Endothelial cell of umbilical vein (primary cell): ENCODE measurements at regions not wholly inside any gene's neighbourhood (a gene's known extent, or its start where the extent isn't known, plus 50 kb on each side); places are given as distances from the start of the nearest gene placed in this dataset.
"Not testable (repeated sequence)": the region's sequence is repeated elsewhere in the genome, so short reads cannot be mapped to it uniquely, and the experiment has no call there.

Experiments
- BruUV-seq: library from RNA; stranded (reverse); fragments of 400-500 nt; replicated peaks from 2 replicates; lab custom pipeline; 2021; lab: Mats Ljungman, UMichigan
- CTCF ChIA-PET: fragments of 300-600, 350-600 bp; sonication (Branson Sonifier 250); formaldehyde crosslinking; loops from one replicate; lab custom pipeline; 2021; ENCODE audit warnings: antibody characterized with exemption, inconsistent platforms; lab: Charles Lee
- POLR2A ChIA-PET: fragments of 300-600, 350-600 bp; sonication (Branson Sonifier 250); formaldehyde crosslinking; loops from one replicate; lab custom pipeline; 2021; ENCODE audit warnings: antibody characterized with exemption, inconsistent platforms; lab: Charles Lee
- DNase-seq: peaks from one replicate; pipeline ENCODE4 v3.0.0-alpha.2; 2011; ENCODE audit warnings: low read depth, low spot score
- FAIRE-seq: peaks from 2 replicates; lab custom pipeline; 2011; peaks lifted over from hg19 to GRCh38; lab: Jason Lieb, UNC
- H2AFZ ChIP-seq: 2 replicates; pipeline ENCODE4 v1.6.0; 2012; ENCODE audit warnings: low read depth, low read length, control low read depth, inconsistent platforms
- H3K27ac ChIP-seq: 2 replicates; pipeline ENCODE4 v1.5.1; 2011; ENCODE audit warnings: low read depth, mild to moderate bottlenecking, control low read depth, low read length, moderate library complexity; ENCODE audit not compliant: insufficient read depth
- H3K27me3 ChIP-seq, 2 experiments: 2 replicates each; pipeline versions ENCODE4 v1.6.0 to v1.6.1; 2011; ENCODE audit warnings: low read length in 2 of 2, mixed read lengths in 1 of 2; ENCODE audit not compliant: control insufficient read depth in 2 of 2, insufficient read depth in 2 of 2
- H3K36me3 ChIP-seq, 2 experiments: 2 replicates in 1 of 2; 3 replicates in 1 of 2; pipeline ENCODE4 v1.5.1; 2011; ENCODE audit warnings: low read length in 2 of 2, mild to moderate bottlenecking in 1 of 2, moderate library complexity in 1 of 2; ENCODE audit not compliant: control insufficient read depth in 2 of 2, insufficient read depth in 2 of 2; ENCODE audit errors: extremely low read depth in 1 of 2
- H3K4me1 ChIP-seq: 3 replicates; pipeline ENCODE4 v1.5.1; 2011; ENCODE audit warnings: mild to moderate bottlenecking, low read length; ENCODE audit not compliant: control insufficient read depth, insufficient read depth; ENCODE audit errors: extremely low read depth
- H3K4me2 ChIP-seq: 2 replicates; pipeline ENCODE4 v1.6.1; 2011; ENCODE audit warnings: low read length, control low read depth, mixed read lengths; ENCODE audit not compliant: insufficient read depth
- H3K4me3 ChIP-seq, 3 experiments: fragments of 200-600 bp in 1 of 3; sonication (generic), shearing (Covaris generic) in 1 of 3; replicated peaks in 1 of 3; 2 replicates each; pipeline ENCODE4 v1.5.1; 2011 to 2016; ENCODE audit warnings: control low read depth in 3 of 3, low read length in 3 of 3, mild to moderate bottlenecking in 2 of 3, inconsistent platforms in 1 of 3, low read depth in 1 of 3, moderate library complexity in 1 of 3; ENCODE audit not compliant: insufficient read depth in 1 of 3
- H3K79me2 ChIP-seq: 2 replicates; pipeline ENCODE4 v1.6.0; 2012; ENCODE audit warnings: low read length, inconsistent platforms; ENCODE audit not compliant: control insufficient read depth, insufficient read depth
- H3K9ac ChIP-seq: replicated peaks from 2 replicates; pipeline ENCODE3; 2011; ENCODE audit warnings: low read length, control low read depth; ENCODE audit not compliant: insufficient read depth; ENCODE audit errors: extremely low read depth
- H3K9me1 ChIP-seq: replicated peaks from 3 replicates; pipeline ENCODE4 v1.6.0; 2011; ENCODE audit warnings: mild to moderate bottlenecking, low read length; ENCODE audit not compliant: control insufficient read depth, insufficient read depth; ENCODE audit errors: extremely low read depth
- H3K9me3 ChIP-seq: replicated peaks from 2 replicates; pipeline ENCODE4 v1.5.1; 2012; ENCODE audit warnings: low read length, inconsistent platforms; ENCODE audit not compliant: control insufficient read depth, insufficient read depth
- H4K20me1 ChIP-seq: replicated peaks from 2 replicates; pipeline ENCODE3; 2011; ENCODE audit warnings: mild to moderate bottlenecking, low read length; ENCODE audit not compliant: control insufficient read depth, insufficient read depth; ENCODE audit errors: extremely low read depth
- dilution Hi-C: fragments of 300-500 bp; cut with MboI; formaldehyde crosslinking; loops from one replicate; pipeline ENCODE4 v1.15.0; 2019; ENCODE audit warnings: low sequenced_read_pairs; ENCODE audit not compliant: extremely low pct_ligation_motif_present
- intact Hi-C: fragments of 100-400 bp; cut with micrococcal nuclease; formaldehyde crosslinking; loops from one replicate; pipeline ENCODE4 v1.10.0; 2022

DNA sequence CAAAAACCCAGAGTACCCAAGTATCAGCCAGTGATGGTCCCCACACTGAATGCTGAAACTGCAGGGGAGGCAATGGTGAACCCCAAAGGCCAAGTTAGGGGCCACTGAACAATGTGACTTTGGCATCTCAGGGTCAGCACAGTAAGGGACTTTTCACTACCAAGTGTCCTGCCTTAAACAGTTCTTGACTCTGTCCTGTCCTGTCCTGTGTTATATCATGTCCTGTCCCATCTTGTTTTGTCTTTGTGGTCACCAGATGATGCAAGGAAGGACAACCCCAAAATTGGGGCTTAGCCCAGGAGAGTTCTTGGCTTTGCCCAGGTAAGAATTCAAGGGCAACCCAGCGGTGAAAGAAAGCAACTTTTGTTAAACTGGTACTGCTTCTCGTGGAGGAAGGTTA, 105.0 kb downstream of the PPIAL4A start:
- H3K4me3 ChIP-seq, H3K9me1 ChIP-seq, H3K4me1 ChIP-seq, dilution Hi-C loops, BruUV-seq, H3K9me3 ChIP-seq, H3K79me2 ChIP-seq, H4K20me1 ChIP-seq, H3K36me3 ChIP-seq, H3K9ac ChIP-seq, H3K27me3 ChIP-seq, H2AFZ ChIP-seq, DNase-seq, CTCF ChIA-PET, POLR2A ChIA-PET, intact Hi-C loops, H3K27ac ChIP-seq, H3K4me2 ChIP-seq, FAIRE-seq: not testable (repeated sequence)

DNA sequence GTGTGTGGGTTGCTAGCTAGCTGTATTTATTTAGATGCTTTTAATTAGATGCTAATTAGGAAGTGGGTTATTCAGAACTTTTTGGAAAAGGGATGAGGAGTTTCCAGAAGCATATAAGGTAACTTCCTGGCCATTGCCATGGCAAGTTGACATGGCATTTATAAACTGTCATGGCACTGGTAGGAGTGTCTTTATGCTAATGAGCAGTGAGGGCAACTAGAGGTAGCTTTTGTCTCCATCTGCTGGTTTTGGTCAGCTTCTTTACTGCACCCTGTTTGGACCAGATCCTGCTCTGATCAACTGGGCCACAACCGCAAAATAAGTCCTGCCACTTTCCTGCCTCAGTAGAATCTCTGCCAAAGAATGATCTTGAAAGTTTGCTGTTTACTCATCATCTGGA, 105.5 kb downstream of the PPIAL4A start:
- H3K9me1 ChIP-seq, FAIRE-seq, POLR2A ChIA-PET, BruUV-seq, H3K9ac ChIP-seq, H3K4me3 ChIP-seq, H3K4me1 ChIP-seq, H4K20me1 ChIP-seq, intact Hi-C loops, H3K27ac ChIP-seq, H3K36me3 ChIP-seq, H3K9me3 ChIP-seq, H3K4me2 ChIP-seq, dilution Hi-C loops, DNase-seq, CTCF ChIA-PET, H2AFZ ChIP-seq, H3K27me3 ChIP-seq, H3K79me2 ChIP-seq: not testable (repeated sequence)

DNA sequence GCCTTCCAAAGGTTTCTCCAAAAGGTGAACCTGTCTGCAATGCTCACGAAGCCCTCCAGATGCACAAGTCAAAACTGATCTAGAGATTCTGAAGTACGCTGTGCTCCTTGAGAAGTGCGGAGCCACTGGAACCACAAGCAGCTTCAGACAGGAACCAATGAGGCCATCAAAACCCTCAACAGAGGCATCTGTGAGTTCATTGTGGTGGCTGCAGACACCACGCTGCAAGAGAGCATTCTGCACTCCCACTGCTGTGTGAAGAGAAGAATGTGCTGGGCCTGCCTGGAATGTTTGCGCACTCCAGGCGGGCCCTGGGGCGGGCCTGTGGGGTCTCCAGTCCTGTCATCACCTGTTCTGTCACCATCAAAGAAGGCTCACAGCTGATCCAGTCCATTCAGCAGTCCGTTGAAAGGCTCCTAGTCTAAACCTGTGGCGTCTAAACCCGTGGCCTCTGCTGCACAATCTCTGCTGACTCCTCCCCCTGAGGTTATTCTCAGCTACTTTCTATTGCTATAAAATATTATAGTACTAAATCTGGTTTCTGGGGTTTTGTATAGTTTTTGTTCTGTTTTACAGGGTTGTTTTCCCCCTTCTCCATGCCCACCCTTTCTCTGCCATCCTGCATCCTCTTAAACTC, 111.6 kb downstream of the PPIAL4A start:
- H3K27ac ChIP-seq, H3K79me2 ChIP-seq, DNase-seq, H3K9me1 ChIP-seq, H3K9ac ChIP-seq, intact Hi-C loops, dilution Hi-C loops, FAIRE-seq, BruUV-seq, H2AFZ ChIP-seq, H3K9me3 ChIP-seq, CTCF ChIA-PET, H3K4me3 ChIP-seq, H3K27me3 ChIP-seq, H4K20me1 ChIP-seq, H3K36me3 ChIP-seq, POLR2A ChIA-PET, H3K4me2 ChIP-seq, H3K4me1 ChIP-seq: not testable (repeated sequence)

DNA sequence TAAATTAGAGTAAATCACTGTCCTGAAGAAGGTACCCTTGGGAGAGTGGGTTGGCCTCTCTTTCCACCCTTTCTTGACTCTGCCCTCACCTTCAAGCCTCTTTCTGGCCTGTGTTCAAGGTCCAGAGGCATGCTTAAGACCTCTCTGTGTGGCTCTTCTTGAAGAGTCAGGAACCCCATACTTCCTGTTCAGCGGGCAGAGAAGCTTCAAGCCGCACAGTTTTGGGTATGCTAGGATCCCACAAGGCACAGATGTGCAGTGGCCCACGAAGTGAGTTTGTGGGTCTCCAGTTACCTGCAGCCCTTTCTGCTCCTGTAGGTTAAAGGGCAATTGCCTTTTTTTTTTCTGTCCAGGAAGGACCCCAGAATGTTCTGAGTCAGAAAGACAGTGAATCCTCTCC, 113.7 kb downstream of the PPIAL4A start:
- FAIRE-seq, H3K36me3 ChIP-seq, H3K27ac ChIP-seq, POLR2A ChIA-PET, H3K4me1 ChIP-seq, H2AFZ ChIP-seq, H3K9me1 ChIP-seq, H3K79me2 ChIP-seq, intact Hi-C loops, H3K9ac ChIP-seq, H4K20me1 ChIP-seq, H3K4me2 ChIP-seq, BruUV-seq, dilution Hi-C loops, CTCF ChIA-PET, H3K4me3 ChIP-seq, H3K9me3 ChIP-seq, DNase-seq: not testable (repeated sequence)
- peaks cover 7 to 14% of the 10 kb centered on the region in 2 experiments for H3K27me3 ChIP-seq
